Panc1 (cell line): ENCODE measurements at regions not wholly inside any gene's neighbourhood (a gene's known extent, or its start where the extent isn't known, plus 50 kb on each side); places are given as distances from the start of the nearest gene placed in this dataset.
"Not testable (repeated sequence)": the region's sequence is repeated elsewhere in the genome, so short reads cannot be mapped to it uniquely, and the experiment has no call there.

Experiments used
- ATAC-seq: fragments of 200-7000 bp; cut with Tn5 transposase; 2 replicates; pipeline ENCODE4 v1.9.1; 2020; ENCODE audit warnings: mild to moderate bottlenecking, moderate library complexity
- BruUV-seq: library from RNA; stranded (reverse); fragments of 400-500 nt; replicated peaks from 2 replicates; lab custom pipeline; 2021; lab: Mats Ljungman, UMichigan
- CTCF ChIA-PET: fragments of 300-600 bp; sonication (Branson Sonifier 250); formaldehyde crosslinking; loops from one replicate; lab custom pipeline; 2022; ENCODE audit warnings: antibody characterized with exemption; lab: Charles Lee
- POLR2A ChIA-PET: fragments of 300-600 bp; sonication (Branson Sonifier 250); formaldehyde crosslinking; loops from one replicate; lab custom pipeline; 2022; ENCODE audit warnings: antibody characterized with exemption; lab: Charles Lee
- DNase-seq: peaks from one replicate; pipeline ENCODE4 v3.0.0-alpha.2; 2010; ENCODE audit warnings: low read depth, low spot score
- H3K27ac ChIP-seq: 2 replicates; pipeline ENCODE4 v1.5.1; 2011; ENCODE audit warnings: mild to moderate bottlenecking, low read length, inconsistent platforms
- H3K27me3 ChIP-seq: fragments of 200-500 bp; sonication (Bioruptor generic); 2 replicates; pipeline ENCODE4 v1.6.0; 2014; ENCODE audit warnings: low read length, inconsistent platforms; ENCODE audit not compliant: control insufficient read depth, insufficient read depth
- H3K36me3 ChIP-seq: fragments of 200-500 bp; sonication (Bioruptor generic); 2 replicates; pipeline ENCODE4 v1.5.1; 2014; ENCODE audit warnings: inconsistent platforms, mild to moderate bottlenecking, low read length, moderate library complexity; ENCODE audit not compliant: control insufficient read depth, insufficient read depth
- H3K4me1 ChIP-seq: 2 replicates; pipeline ENCODE4 v1.5.1; 2011; ENCODE audit warnings: inconsistent platforms, mild to moderate bottlenecking, low read length, moderate library complexity; ENCODE audit not compliant: control insufficient read depth, insufficient read depth
- H3K4me3 ChIP-seq, 2 experiments: 2 replicates each; pipeline ENCODE4 v1.5.1; 2011 to 2012; ENCODE audit warnings: low read depth in 2 of 2, low read length in 2 of 2, mild to moderate bottlenecking in 2 of 2, inconsistent platforms in 1 of 2, moderate library complexity in 1 of 2
- H3K9me3 ChIP-seq: fragments of 200-500 bp; sonication (Bioruptor generic); 2 replicates; pipeline ENCODE4 v1.5.1; 2014; ENCODE audit warnings: low read depth, mild to moderate bottlenecking, inconsistent platforms, low read length, moderate library complexity; ENCODE audit not compliant: control insufficient read depth, insufficient read depth
- CTCF ChIP-seq: fragments of 450-650 bp; IDR thresholded peaks from 2 replicates; pipeline ENCODE4 v1.5.1; 2017; ENCODE audit warnings: mild to moderate bottlenecking
- POLR2AphosphoS5 ChIP-seq: IDR thresholded peaks from 2 replicates; pipeline ENCODE4 v1.6.1; 2012; ENCODE audit warnings: mild to moderate bottlenecking, low read depth, low read length, moderate library complexity
- SIN3A ChIP-seq: IDR thresholded peaks from 2 replicates; pipeline ENCODE4 v1.6.1; 2012; ENCODE audit warnings: low read depth, mild to moderate bottlenecking, low read length, moderate library complexity, borderline replicate concordance; ENCODE audit not compliant: insufficient read depth
- TCF7L2 ChIP-seq: IDR thresholded peaks from 2 replicates; pipeline ENCODE4 v1.6.1; 2011; ENCODE audit warnings: mild to moderate bottlenecking, low read depth, low read length, inconsistent platforms
- in situ Hi-C: cut with HindIII; loops from 2 replicates; pipeline ENCODE4 v1.10.0; 2016; ENCODE audit warnings: low sequenced_read_pairs, low pct_unique_long_range_greater_than_20kb
- intact Hi-C: fragments of 100-400 bp; cut with micrococcal nuclease; formaldehyde crosslinking; loops from one replicate; pipeline ENCODE4 v1.10.0; 2022; ENCODE audit not compliant: unreplicated experiment
- TF ChIP-seq, protein P1 (sequence below), 2 experiments: IDR thresholded peaks; 2 replicates each; pipeline ENCODE4 v1.6.1; 2011 to 2012; ENCODE audit warnings: low read depth in 2 of 2, control low read depth in 1 of 2, low read length in 1 of 2, mild to moderate bottlenecking in 1 of 2, moderate library complexity in 1 of 2; ENCODE audit not compliant: insufficient read depth in 1 of 2

DNA sequence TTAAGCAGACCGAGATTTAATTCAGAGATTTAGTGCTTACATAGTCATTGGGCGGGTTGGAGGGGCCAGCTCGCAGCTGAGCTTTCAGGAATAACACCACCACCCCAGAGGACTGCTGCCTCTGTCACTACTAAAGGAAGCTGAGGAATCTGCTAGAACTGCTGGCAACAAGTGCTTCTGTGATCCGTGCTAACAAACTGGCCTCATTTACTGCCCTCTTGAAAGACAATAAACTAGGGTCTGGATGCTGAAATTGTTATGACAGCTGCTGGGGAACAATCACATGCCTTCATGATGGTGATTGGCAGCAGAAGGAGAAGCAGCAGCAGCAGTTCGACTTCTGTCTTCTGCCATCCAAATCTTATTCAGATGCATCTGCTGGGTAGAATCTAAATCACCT is 285.5 kb upstream of the TAC1 start:
- no peak overlapping the region for H3K27ac ChIP-seq
- H3K27me3 ChIP-seq, result no peaks in the 10 kb centered on the region
- no peaks in the 10 kb centered on the region for H3K4me1 ChIP-seq
- ChIA-PET POLR2A (no interaction called here), CTCF (no interaction called here)
- TF ChIP-seq, protein P1, sequence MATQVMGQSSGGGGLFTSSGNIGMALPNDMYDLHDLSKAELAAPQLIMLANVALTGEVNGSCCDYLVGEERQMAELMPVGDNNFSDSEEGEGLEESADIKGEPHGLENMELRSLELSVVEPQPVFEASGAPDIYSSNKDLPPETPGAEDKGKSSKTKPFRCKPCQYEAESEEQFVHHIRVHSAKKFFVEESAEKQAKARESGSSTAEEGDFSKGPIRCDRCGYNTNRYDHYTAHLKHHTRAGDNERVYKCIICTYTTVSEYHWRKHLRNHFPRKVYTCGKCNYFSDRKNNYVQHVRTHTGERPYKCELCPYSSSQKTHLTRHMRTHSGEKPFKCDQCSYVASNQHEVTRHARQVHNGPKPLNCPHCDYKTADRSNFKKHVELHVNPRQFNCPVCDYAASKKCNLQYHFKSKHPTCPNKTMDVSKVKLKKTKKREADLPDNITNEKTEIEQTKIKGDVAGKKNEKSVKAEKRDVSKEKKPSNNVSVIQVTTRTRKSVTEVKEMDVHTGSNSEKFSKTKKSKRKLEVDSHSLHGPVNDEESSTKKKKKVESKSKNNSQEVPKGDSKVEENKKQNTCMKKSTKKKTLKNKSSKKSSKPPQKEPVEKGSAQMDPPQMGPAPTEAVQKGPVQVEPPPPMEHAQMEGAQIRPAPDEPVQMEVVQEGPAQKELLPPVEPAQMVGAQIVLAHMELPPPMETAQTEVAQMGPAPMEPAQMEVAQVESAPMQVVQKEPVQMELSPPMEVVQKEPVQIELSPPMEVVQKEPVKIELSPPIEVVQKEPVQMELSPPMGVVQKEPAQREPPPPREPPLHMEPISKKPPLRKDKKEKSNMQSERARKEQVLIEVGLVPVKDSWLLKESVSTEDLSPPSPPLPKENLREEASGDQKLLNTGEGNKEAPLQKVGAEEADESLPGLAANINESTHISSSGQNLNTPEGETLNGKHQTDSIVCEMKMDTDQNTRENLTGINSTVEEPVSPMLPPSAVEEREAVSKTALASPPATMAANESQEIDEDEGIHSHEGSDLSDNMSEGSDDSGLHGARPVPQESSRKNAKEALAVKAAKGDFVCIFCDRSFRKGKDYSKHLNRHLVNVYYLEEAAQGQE (IDR thresholded peaks at IDR 0.05; ENCODE audit: insufficient read depth in 1 of 2, low read depth in 2 of 2, low read length in 1 of 2), result no peak
- TF ChIP-seq SIN3A (no peak), CTCF (no peak), TCF7L2 (no peak), POLR2AphosphoS5 (no peak)
- H3K4me3 ChIP-seq, result no peak overlapping the region
- no TSS peak for BruUV-seq
- ATAC-seq (no peak), DNase-seq (no peak)
- in situ Hi-C loops, result no loop called here
- H3K9me3 ChIP-seq, result no peaks in the 10 kb centered on the region
- intact Hi-C loops, result no loop called here
- H3K36me3 ChIP-seq, result no peaks in the 10 kb centered on the region

DNA sequence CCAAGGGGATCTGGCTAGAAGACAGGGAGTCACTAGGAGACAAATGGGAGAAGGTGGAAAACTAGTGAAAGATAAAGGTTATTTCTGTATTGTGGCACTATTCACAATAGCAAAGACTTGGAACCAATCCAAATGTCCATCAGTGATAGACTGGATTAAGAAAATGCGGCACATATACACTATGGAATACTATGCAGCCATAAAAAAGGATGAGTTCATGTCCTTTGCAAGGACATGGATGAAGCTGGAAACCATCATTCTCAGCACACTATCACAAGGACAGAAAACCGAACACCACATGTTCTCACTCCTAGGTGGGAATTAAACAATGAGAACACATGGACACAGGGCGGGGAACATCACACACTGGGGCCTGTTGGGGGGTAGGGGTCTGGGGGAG is 282.4 kb upstream of the TAC1 start:
- H3K27me3 ChIP-seq, in situ Hi-C loops, ATAC-seq, H3K36me3 ChIP-seq, CTCF ChIA-PET, BruUV-seq, H3K4me1 ChIP-seq, H3K27ac ChIP-seq, POLR2A ChIA-PET, intact Hi-C loops, H3K4me3 ChIP-seq, H3K9me3 ChIP-seq, DNase-seq: not testable (repeated sequence)

DNA sequence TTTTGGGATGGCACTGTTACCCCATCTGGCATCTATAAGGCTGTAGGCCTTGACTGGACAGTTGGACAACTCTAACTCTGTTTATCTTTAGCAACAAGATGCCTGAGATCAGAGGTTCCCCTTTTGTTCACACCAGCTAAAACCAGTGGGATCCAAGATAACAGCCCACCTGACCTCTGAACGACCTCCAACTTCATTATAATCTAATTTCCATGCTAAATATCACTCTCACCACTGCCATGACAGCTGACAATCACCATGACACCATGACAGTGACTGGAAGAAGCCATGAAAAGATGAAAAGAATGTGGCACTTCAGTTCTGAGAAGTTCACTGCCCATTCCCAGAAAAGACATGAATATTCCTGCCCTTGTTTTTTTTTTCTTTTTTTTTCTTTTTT is 281.4 kb upstream of the TAC1 start:
- in situ Hi-C loops, result no loop called here
- no peak overlapping the region for H3K4me3 ChIP-seq
- DNase-seq (no peak), ATAC-seq (no peak)
- CTCF ChIA-PET, result no interaction called here
- no peaks in the 10 kb centered on the region for H3K9me3 ChIP-seq
- POLR2A ChIA-PET, result no interaction called here
- H3K27me3 ChIP-seq, result no peaks in the 10 kb centered on the region
- H3K36me3 ChIP-seq, result no peaks in the 10 kb centered on the region
- TF ChIP-seq CTCF (no peak), TCF7L2 (no peak), POLR2AphosphoS5 (no peak), SIN3A (no peak)
- TF ChIP-seq, protein P1 (IDR thresholded peaks at IDR 0.05; ENCODE audit: insufficient read depth in 1 of 2, low read depth in 2 of 2, low read length in 1 of 2), result no peak
- H3K4me1 ChIP-seq, result no peaks in the 10 kb centered on the region
- no peak overlapping the region for H3K27ac ChIP-seq
- no TSS peak for BruUV-seq
- intact Hi-C loops, result no loop called here
